GDM1 (cell line): ENCODE measurements at regions not wholly inside any gene's neighbourhood (a gene's known extent, or its start where the extent isn't known, plus 50 kb on each side); places are given as distances from the start of the nearest gene placed in this dataset.
"Not testable (repeated sequence)": the region's sequence is repeated elsewhere in the genome, so short reads cannot be mapped to it uniquely, and the experiment has no call there.

Source experiments
- DNase-seq: peaks from one replicate; lab custom pipeline; 2025; lab: John Stamatoyannopoulos, UW

DNA sequence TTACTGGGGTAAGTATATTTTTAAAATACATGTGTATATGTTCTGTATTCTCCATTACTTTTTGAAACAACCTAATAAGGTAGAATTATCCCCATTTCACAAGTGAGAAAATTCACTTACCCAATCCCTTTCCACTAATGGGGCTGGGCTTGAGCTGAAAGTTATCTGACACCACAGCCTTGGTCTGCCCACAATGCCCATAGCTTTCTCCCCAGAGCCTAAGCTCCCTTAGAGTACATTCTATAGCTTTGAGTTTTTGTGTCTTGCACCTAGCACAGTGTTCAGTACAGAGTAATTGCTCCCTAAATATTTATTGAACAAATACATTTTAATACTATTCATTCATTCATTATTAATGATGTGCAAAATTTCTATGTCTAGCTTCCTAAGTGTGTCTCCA is 152.7 kb upstream of the RUNX1 start:
- DNase-seq = no peak

GRCh38 chr21:35201288-35201687 is 152.2 kb upstream of the RUNX1 start:
- DNase-seq = no peak

DNA sequence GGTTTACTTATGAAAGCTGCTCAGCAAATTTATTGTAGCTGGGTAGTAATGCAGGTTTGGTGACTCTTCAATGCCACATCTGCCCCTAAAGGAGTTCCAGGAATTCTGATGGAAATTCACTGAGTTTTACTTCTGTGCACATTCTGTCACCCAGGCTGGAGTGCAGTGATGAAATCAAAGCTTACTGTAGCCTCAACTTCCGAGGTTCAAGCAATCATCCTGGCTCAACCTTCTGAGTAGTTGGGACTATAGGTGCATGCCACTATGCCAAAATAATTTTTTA is 150.6 kb upstream of the RUNX1 start:
- no peak for DNase-seq

GRCh38 chr21:35198982-35199732 is 150.1 kb upstream of the RUNX1 start:
- no peak for DNase-seq

DNA sequence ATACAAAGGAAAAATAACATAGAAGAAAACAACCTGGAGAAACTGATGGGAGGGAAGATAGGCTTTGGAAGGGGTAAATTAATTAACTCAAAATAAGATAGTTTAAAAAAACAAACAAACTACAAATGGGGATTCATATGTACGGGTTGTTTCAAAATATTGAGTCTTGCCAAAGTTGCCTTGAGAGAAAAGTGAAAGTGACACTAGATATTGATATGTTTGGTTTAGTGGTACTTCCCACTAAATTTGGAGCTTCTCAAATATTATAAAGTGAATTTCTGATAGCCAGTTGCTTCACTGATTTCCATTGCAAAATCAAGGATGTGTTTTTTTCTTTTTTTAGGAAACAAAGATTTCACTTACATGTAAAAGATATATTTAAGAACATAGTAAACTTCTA is 149.5 kb upstream of the RUNX1 start:
- DNase-seq = no peak

DNA sequence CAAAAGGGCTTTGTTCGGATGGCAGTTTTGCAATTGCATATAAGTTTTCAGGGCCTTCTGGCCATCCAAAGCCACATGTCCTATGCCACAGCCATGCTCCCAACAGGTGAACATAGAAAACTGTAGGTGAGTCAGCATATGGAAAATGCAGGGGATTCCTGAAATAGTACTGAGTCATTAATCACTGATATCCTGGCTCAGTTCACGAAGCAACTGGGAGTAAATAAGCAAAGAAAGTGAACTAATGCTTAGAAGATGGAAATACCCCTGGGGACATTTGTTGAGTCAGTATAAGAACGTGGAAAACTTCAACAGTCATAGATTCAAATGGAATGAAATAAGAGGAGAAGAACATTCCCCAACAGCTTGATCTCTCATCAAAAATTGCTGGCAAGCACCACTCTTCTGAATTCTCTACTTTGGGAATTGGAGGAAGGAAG is 148.9 kb upstream of the RUNX1 start:
- no peak for DNase-seq

DNA sequence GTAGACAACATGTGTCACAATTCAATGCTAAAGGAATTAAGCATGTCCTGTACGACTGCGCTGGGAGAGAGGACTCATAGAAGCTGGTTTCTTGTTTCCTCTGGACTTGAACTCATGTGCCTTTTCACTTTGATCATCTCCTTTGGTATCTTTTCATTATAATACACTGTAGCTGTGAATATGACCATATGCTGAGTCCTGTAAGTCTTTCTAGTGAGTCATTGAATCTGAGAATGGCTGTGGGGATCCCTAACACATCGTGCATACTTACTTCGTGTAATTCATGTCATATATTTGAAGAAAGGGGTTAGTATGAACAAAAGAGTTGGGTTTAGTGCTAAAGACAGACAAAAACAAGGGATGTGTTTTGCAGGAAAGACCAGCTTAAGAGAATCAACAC is 148.1 kb upstream of the RUNX1 start:
- DNase-seq = no peak

- no peak for DNase-seq
Measured at GRCh38 chr21:35196128-35196527, 147.0 kb upstream of the RUNX1 start.

DNA sequence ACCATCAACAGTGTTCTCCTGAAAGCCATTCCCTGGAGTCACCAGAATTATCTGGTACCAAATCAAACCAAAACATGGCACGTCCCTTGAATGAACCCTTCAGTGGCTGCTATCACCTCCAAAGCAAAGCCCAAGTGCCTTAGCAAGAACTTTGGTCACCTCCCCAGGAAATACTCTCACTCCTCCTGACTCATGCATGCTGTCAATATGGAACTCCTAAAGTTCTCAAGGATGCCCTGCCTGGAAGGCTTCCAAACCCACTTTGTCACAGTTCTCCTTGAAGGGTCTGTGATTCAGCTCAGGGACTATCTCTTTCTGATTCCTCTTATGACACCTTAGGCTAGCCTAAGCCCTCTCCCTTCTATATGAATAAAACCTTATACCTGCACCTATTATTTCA is 146.1 kb upstream of the RUNX1 start:
- no peak for DNase-seq

- no peak for DNase-seq
Measured at GRCh38 chr21:35191754-35192153, 142.7 kb upstream of the RUNX1 start.

DNA sequence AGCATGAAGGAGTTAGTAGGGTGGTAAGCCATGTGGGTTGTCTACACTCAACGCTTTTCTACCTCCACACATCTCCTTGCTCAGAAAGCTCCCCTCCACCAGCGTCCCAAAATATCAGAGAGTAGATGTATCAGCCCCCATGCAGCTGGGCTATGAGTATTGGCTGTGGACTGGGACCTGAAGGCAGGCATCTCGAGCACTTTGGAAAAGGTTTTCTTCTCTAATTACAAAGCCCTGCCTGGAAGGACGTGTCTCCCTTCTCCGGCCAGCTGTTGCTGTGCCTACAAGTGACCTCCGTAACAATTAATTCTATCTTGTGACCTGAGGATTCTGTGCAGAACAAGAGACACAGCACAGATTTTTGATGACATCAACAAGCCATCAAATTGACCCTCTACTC is 142.0 kb upstream of the RUNX1 start:
- DNase-seq = no peak

DNA sequence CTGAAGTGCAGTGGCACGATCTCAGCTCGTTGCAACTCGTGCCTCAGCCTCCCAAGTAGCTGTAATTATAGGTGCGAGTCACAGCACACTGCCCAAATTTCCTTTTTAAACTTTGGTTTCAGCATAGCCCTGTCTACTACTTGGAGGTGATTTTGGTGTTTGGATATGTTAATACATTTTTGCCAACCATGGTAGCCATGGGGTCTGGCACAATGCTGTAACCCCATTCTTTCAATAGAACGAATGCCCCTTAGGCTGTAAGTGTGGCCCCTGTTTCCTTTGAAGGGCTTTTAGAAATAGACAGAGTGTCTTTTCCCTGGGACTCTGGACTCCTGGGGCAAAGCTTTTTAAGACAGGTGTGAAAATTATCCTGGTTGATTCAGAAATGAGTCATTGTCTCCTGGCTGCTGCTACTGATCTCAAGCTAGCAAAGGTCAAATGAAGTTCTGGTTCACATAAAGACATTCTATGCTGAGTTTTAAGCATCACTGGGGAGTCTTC is 141.1 kb upstream of the RUNX1 start:
- DNase-seq = no peak

GRCh38 chr21:35189077-35189863 is 140.2 kb upstream of the RUNX1 start:
- DNase-seq = no peak

DNA sequence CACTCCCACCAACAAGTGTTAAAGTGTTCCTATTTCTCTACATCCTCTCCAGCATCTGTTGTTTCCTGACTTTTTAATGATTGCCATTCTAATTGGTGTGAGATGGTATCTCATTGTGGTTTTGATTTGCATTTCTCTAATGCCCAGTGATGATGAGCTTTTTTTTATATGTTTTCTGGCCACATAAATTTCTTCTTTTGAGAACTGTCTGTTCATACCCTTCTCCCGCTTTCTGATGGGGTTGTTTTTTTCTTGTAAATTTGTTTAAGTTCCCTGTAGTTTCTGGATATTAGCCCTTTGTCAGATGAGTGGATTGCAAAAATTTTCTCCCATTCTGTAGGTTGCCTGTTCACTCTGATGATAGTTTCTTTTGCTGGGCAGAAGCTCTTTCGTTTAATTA is 134.3 kb upstream of the RUNX1 start:
- DNase-seq = not testable (repeated sequence)

DNA sequence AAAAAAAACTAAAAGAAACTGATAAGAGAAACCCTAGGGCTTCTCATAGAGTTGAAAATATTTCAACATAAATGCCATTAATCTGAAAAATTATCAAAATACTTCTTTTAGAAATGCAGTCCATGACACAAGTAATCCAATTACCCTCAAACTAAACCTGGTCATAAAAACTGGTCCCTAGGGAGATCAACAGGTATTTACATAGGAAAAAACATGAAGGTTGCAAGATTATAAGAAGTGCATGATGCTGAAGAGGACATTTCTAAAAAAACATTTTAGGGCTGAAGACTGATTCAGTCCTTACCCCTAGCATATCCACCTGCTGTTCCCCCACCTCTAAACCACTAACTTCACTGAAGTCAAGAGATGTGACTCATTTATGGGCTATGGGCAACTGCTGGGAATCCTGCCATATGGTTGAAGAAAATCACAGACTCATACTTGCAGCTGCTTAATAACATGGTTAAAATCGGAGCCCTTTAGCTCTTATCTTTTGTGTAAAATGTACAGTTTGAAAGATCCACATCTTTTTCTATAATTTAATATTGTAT is 131.0 kb upstream of the RUNX1 start:
- DNase-seq = no peak

GRCh38 chr21:35178827-35179226 is 129.7 kb upstream of the RUNX1 start:
- no peak for DNase-seq

DNA sequence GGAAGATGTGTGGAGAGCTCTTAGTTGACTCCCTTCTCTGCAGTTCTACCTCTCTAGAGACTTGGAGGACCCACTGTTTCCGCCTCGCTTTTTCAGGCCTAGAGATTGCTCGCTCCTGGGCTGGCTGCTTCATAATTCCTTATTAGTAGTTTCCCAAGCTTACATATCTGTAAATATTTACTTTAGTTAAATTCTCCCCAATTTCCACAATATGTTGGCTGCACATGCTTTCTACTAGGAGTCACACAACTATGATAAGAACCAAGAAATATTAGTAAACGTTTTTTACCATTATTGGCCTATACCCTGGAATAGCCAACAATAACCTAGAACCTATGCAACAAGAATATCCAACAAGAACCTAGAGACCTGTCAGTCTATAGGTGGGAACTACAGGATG is 129.0 kb upstream of the RUNX1 start:
- DNase-seq = no peak

- DNase-seq = no peak
Measured at GRCh38 chr21:35172231-35172630, 123.1 kb upstream of the RUNX1 start.

DNA sequence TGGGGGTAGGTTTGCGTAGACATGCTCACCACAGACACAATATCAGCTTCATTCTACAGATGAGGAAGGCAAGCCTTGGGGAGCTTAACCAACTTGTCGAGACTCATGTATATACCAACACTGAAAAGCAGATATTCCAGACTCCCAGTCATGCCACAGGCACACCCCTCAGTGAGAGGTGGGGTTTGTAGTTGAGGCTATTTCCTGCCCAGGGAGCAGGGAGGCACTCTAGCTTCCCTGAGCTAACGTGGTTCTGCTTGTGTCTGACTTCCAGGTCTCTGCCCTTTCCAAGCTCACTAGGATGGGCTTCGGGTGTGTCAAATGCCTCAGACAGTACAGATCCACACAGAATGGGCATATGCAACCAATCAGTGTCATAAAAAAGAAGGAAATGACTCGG is 122.3 kb upstream of the RUNX1 start:
- DNase-seq = no peak

DNA sequence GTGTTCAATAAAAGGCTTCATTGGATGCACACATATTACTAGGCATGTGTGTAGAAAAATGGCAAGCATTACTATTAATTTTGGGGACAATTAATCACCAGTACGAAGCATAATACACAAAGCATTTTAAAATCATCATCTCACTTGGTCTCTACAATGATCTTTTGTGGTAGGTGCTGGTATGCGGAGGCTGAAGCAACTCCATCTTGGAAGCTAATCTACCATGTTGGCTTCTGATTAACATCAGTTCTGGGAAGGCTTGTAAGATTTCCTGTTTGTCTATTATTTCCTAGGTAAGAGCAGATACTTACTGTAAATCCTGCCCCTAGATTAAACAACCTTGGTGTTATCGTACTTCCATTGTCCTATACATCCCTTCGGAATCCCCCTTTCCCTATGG is 121.7 kb upstream of the RUNX1 start:
- no peak for DNase-seq

DNA sequence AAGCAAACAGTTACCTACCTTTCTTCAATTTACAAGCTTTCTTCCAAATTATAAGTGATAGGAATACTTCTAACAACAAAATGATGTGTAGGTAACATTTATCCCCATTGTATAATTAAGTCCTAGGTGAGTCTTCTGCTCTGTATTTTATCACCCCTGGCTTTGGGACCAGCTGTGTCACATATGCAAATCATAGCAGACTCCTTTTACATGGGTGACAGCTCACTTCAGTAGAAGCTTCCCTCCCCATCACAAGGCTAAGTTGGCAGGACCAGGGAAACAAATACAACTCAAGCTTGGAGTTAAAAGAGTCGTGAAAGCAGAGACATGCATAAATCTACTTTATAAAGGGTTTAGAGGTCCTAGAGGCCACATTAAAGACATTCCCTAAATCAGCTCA is 121.1 kb upstream of the RUNX1 start:
- DNase-seq = no peak

- DNase-seq = no peak
Measured at GRCh38 chr21:35169574-35169973, 120.5 kb upstream of the RUNX1 start.

DNA sequence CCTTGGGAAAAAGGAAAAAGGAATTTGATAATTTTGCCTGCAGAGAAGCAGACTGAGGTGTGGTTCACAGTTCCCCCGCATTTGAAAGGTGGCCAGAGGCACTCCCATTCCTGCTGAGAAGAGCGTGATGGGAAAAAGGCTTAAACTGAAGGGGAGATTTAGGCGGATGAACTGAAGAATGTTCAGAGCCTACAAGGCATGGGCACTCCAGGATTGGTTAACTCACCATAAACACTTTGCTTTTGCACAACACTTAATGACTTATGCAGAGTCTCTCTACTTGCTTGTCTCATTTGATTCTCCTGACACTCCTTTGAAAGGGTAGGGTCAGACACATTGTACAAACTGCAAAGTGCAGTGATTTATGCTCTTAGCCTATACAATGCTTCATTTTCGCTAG is 119.6 kb upstream of the RUNX1 start:
- no peak for DNase-seq
